Pancreas (tissue), 10 donors: ENCODE measurements at regions not wholly inside any gene's neighbourhood (a gene's known extent, or its start where the extent isn't known, plus 50 kb on each side); places are given as distances from the start of the nearest gene placed in this dataset.

Experiments
- ATAC-seq, 4 donors: fragments of 200-7000 bp; cut with Tn5 transposase; one replicate each; pipeline versions ENCODE4 v1.8.0 to v1.9.1; 2020; ENCODE audit warnings: mild to moderate bottlenecking in 4 of 4, moderate library complexity in 4 of 4
- DNase-seq, 6 donors: peaks; one replicate each; pipeline ENCODE4 v3.0.0-alpha.2; 2020
- FAIRE-seq: peaks from 2 replicates; lab custom pipeline; 2012; peaks lifted over from hg19 to GRCh38; lab: Jason Lieb, UNC
- H3K27ac ChIP-seq, 4 donors: fragments of 200-600 bp; sonication (generic); 1 replicate in 3 of 4; 2 replicates in 1 of 4; pipeline versions ENCODE4 v1.5.0 to v1.8.0; 2020
- H3K27me3 ChIP-seq, 4 donors: fragments of 200-600 bp; one replicate each; pipeline ENCODE4 v1.8.0; 2021
- H3K36me3 ChIP-seq, 3 donors: fragments of 200-600 bp; sonication (generic) in 1 of 3; one replicate each; pipeline versions ENCODE4 v1.5.0 to v1.8.0; 2020 to 2021
- H3K4me1 ChIP-seq, 3 donors: fragments of 200-600 bp; one replicate each; pipeline ENCODE4 v1.8.0; 2021
- H3K4me3 ChIP-seq, 4 donors: fragments of 200-600 bp; sonication (generic) in 2 of 4; one replicate each; pipeline versions ENCODE4 v1.5.0 to v1.8.0; 2020 to 2021
- H3K9me3 ChIP-seq, 4 donors: fragments of 200-600 bp; one replicate each; pipeline ENCODE4 v1.8.0; 2021
- CTCF ChIP-seq, 4 donors: fragments of 200-600 bp; sonication (generic) in 3 of 4; IDR thresholded peaks; one replicate each; pipeline versions ENCODE4 v1.5.0 to v1.8.0; 2021; ENCODE audit warnings: antibody characterized with exemption in 4 of 4
- WGBS, 2 donors: extraction: QIAGEN DNeasy Blood & Tissue Kit; methylation state at CpG; one replicate each; pipeline ENCODE4 v1.1.7; 2013; 5-methylcytosine and 5-hydroxymethylcytosine counted together
- intact Hi-C, 3 donors: fragments of 100-400 bp; cut with DNase I; formaldehyde crosslinking; loops; one replicate each; pipeline versions ENCODE4 v1.11.1 to v1.14.2; 2022
- donor health status: healthy with polysubstance abuse.
- donor health status: DM: no; HTN: no; CAD: no; lungs with moderate emphysema.
- donor health status: DM: no; HTN: no; CAD: no.
- donor health status: control.
- donor health status: control.
- donor health status: Bipolar disorder and iron deficiency.
- donor health status: DM: yes; HTN: yes; CAD: no.
- donor health status: DM: no; HTN: no; CAD: no.
- donor health status: DM: no; HTN: no; CAD: no.
- donor health status: DM: yes; HTN: yes; CAD: no.

GRCh38 chr22:49014227-49015201 is 813.2 kb downstream of the BRD1 start:
- intact Hi-C loops: no loop called here
- ATAC-seq (no peak), FAIRE-seq (no peak), DNase-seq (peak in 1 of 6 donors; percentile 46)
- no peaks in the 10 kb centered on the region for H3K27me3 ChIP-seq
- H3K4me3 ChIP-seq: no peak overlapping the region
- no peak overlapping the region for H3K27ac ChIP-seq
- H3K36me3 ChIP-seq: no peaks in the 10 kb centered on the region
- no peak for TF ChIP-seq CTCF (IDR thresholded peaks at IDR 0.05)
- no peaks in the 10 kb centered on the region for H3K9me3 ChIP-seq
- no peaks in the 10 kb centered on the region for H3K4me1 ChIP-seq
- WGBS, 2 donors: 55 to 62% methylated on average over 23 to 24 of the region's 24 CpGs

GRCh38 chr22:49013707-49014106 is 814.0 kb downstream of the BRD1 start:
- no peaks in the 10 kb centered on the region for H3K9me3 ChIP-seq
- H3K4me3 ChIP-seq: no peak overlapping the region
- H3K36me3 ChIP-seq: no peaks in the 10 kb centered on the region
- FAIRE-seq (no peak), DNase-seq (no peak), ATAC-seq (no peak)
- H3K27ac ChIP-seq: no peak overlapping the region
- TF ChIP-seq CTCF (IDR thresholded peaks at IDR 0.05): no peak
- intact Hi-C loops: no loop called here
- no peaks in the 10 kb centered on the region for H3K27me3 ChIP-seq
- WGBS, 2 donors: 71 to 82% methylated on average over 12 of the region's 12 CpGs
- no peaks in the 10 kb centered on the region for H3K4me1 ChIP-seq

GRCh38 chr22:49012712-49013395 is 814.8 kb downstream of the BRD1 start:
- 32 to 37% methylated on average over 12 of the region's 12 CpGs for WGBS, 2 donors
- no peak for DNase-seq
- FAIRE-seq: no peak
- H3K36me3 ChIP-seq: no peaks in the 10 kb centered on the region
- no peaks in the 10 kb centered on the region for H3K4me1 ChIP-seq
- no peak overlapping the region for H3K27ac ChIP-seq
- H3K9me3 ChIP-seq: no peaks in the 10 kb centered on the region
- H3K4me3 ChIP-seq: no peak overlapping the region
- no peak for TF ChIP-seq CTCF (IDR thresholded peaks at IDR 0.05)
- no peaks in the 10 kb centered on the region for H3K27me3 ChIP-seq
- intact Hi-C loops: no loop called here
- ATAC-seq: no peak

- WGBS, 2 donors: 40 to 53% methylated on average over 16 of the region's 16 CpGs
- no peak for TF ChIP-seq CTCF (IDR thresholded peaks at IDR 0.05)
- ATAC-seq (no peak), FAIRE-seq (no peak), DNase-seq (peak in 1 of 6 donors; percentile 49)
- no peaks in the 10 kb centered on the region for H3K36me3 ChIP-seq
- no peaks in the 10 kb centered on the region for H3K9me3 ChIP-seq
- H3K4me1 ChIP-seq: no peaks in the 10 kb centered on the region
- H3K4me3 ChIP-seq: no peak overlapping the region
- H3K27ac ChIP-seq: no peak overlapping the region
- intact Hi-C loops: no loop called here
- no peaks in the 10 kb centered on the region for H3K27me3 ChIP-seq
Measured at GRCh38 chr22:49011769-49012648, 815.7 kb downstream of the BRD1 start.
